Neural cell (in vitro differentiated cells): ENCODE measurements at regions not wholly inside any gene's neighbourhood (a gene's known extent, or its start where the extent isn't known, plus 50 kb on each side); places are given as distances from the start of the nearest gene placed in this dataset.

Experiments
- CTCF ChIP-seq: fragments of 450-650 bp; IDR thresholded peaks from 2 replicates; pipeline ENCODE4 v1.5.1; 2014; ENCODE audit warnings: antibody characterized with exemption, mild to moderate bottlenecking, moderate library complexity; ENCODE audit not compliant: poor library complexity, severe bottlenecking
- EZH2 ChIP-seq: fragments of 200-600, 300-800 bp; shearing (Covaris generic), sonication (generic); IDR thresholded peaks from 2 replicates; pipeline ENCODE4 v1.6.1; 2014; ENCODE audit warnings: antibody characterized with exemption, low read length, borderline replicate concordance, mild to moderate bottlenecking; ENCODE audit not compliant: insufficient read depth, poor library complexity, severe bottlenecking
- REST ChIP-seq: IDR thresholded peaks from 2 replicates; pipeline ENCODE4 v1.6.1; 2012; ENCODE audit warnings: borderline replicate concordance
- SMC3 ChIP-seq: fragments of 450-650 bp; conservative IDR thresholded peaks from 2 replicates; pipeline ENCODE4 v1.6.1; 2014; ENCODE audit warnings: antibody characterized with exemption, mild to moderate bottlenecking, moderate library complexity; ENCODE audit not compliant: poor library complexity

- TF ChIP-seq CTCF: no peak
- no peak for TF ChIP-seq SMC3
- TF ChIP-seq REST: no peak
- no peak for TF ChIP-seq EZH2
These were observed 160.1 kb downstream of the TENT4A start for GRCh38 chr5:6873359-6873758.
